HFF-Myc (cell line): ENCODE measurements at regions not wholly inside any gene's neighbourhood (a gene's known extent, or its start where the extent isn't known, plus 50 kb on each side); places are given as distances from the start of the nearest gene placed in this dataset.

Source experiments
- DNase-seq: peaks from one replicate; pipeline ENCODE4 v3.0.0-alpha.2; 2011; ENCODE audit warnings: low read depth; ENCODE audit errors: extremely low read depth
- H3K4me3 ChIP-seq: replicated peaks from 2 replicates; pipeline ENCODE4 v1.5.1; 2011; ENCODE audit warnings: low read depth, mild to moderate bottlenecking, control low read depth, low read length
- CTCF ChIP-seq: IDR thresholded peaks from 2 replicates; pipeline ENCODE4 v1.5.1; 2012; ENCODE audit warnings: mild to moderate bottlenecking, low read depth, low read length, control low read depth; ENCODE audit errors: missing control alignments

- H3K4me3 ChIP-seq, result no peak overlapping the region
- no peak for DNase-seq
- no peak for TF ChIP-seq CTCF
These were observed 273.3 kb downstream of the NDUFA10 start for GRCh38 chr2:239751679-239752355.

GRCh38 chr2:239750929-239751678 lies 274.0 kb downstream of the NDUFA10 start:
- no peak overlapping the region for H3K4me3 ChIP-seq
- DNase-seq, result no peak
- TF ChIP-seq CTCF, result no peak

GRCh38 chr2:239750045-239750835 lies 274.9 kb downstream of the NDUFA10 start:
- TF ChIP-seq CTCF, result no peak
- H3K4me3 ChIP-seq, result no peak overlapping the region
- no peak for DNase-seq

GRCh38 chr2:239749272-239749873 lies 275.8 kb downstream of the NDUFA10 start:
- no peak for DNase-seq
- TF ChIP-seq CTCF, result no peak
- H3K4me3 ChIP-seq, result no peak overlapping the region

- no peak for DNase-seq
- no peak overlapping the region for H3K4me3 ChIP-seq
- TF ChIP-seq CTCF, result no peak
These were observed 276.3 kb downstream of the NDUFA10 start for GRCh38 chr2:239748811-239749210.

GRCh38 chr2:239747771-239748170 lies 277.4 kb downstream of the NDUFA10 start:
- TF ChIP-seq CTCF, result no peak
- no peak overlapping the region for H3K4me3 ChIP-seq
- no peak for DNase-seq
